H9 (cell line): ENCODE measurements at regions not wholly inside any gene's neighbourhood (a gene's known extent, or its start where the extent isn't known, plus 50 kb on each side); places are given as distances from the start of the nearest gene placed in this dataset.

ENCODE experiments used
- DNase-seq: peaks from one replicate; pipeline ENCODE4 v3.0.0-alpha.2; 2017
- H2AFZ ChIP-seq: one replicate; pipeline ENCODE4 v1.6.1; 2013; ENCODE audit warnings: mild to moderate bottlenecking, low read length, control low read depth, moderate library complexity
- H2AK5ac ChIP-seq: 2 replicates; pipeline ENCODE4 v1.6.1; 2013; ENCODE audit warnings: low read length, control low read depth, mixed read lengths; ENCODE audit not compliant: insufficient read length
- H2BK120ac ChIP-seq: one replicate; pipeline ENCODE4 v1.6.1; 2013; ENCODE audit warnings: low read depth, mild to moderate bottlenecking, low read length, control low read depth, inconsistent platforms; ENCODE audit not compliant: poor library complexity, severe bottlenecking
- H2BK12ac ChIP-seq: 2 replicates; pipeline ENCODE4 v1.6.1; 2013; ENCODE audit warnings: low read length, control low read depth, mixed read lengths, low read depth; ENCODE audit not compliant: insufficient read length
- H2BK15ac ChIP-seq: 2 replicates; pipeline ENCODE4 v1.6.1; 2013; ENCODE audit warnings: low read depth, low read length, control low read depth
- H2BK20ac ChIP-seq: one replicate; pipeline ENCODE4 v1.6.1; 2013; ENCODE audit warnings: low read depth, mild to moderate bottlenecking, low read length, control low read depth, inconsistent platforms; ENCODE audit not compliant: poor library complexity, severe bottlenecking
- H2BK5ac ChIP-seq: 2 replicates; pipeline ENCODE4 v1.6.1; 2013; ENCODE audit warnings: low read length, control low read depth, mixed read lengths; ENCODE audit not compliant: insufficient read length
- H3K14ac ChIP-seq: 2 replicates; pipeline ENCODE4 v1.6.1; 2013; ENCODE audit warnings: low read length, control low read depth; ENCODE audit not compliant: insufficient read depth
- H3K18ac ChIP-seq: 2 replicates; pipeline ENCODE4 v1.6.1; 2013; ENCODE audit warnings: low read depth, mild to moderate bottlenecking, mixed read lengths, low read length, control low read depth; ENCODE audit not compliant: insufficient read length
- H3K23ac ChIP-seq: 2 replicates; pipeline ENCODE4 v1.6.1; 2013; ENCODE audit warnings: low read length, control low read depth, mixed read lengths, low read depth; ENCODE audit not compliant: insufficient read length
- H3K23me2 ChIP-seq: 2 replicates; pipeline ENCODE4 v1.6.1; 2013; ENCODE audit warnings: low read depth, mild to moderate bottlenecking, mixed read lengths, low read length, control low read depth; ENCODE audit not compliant: insufficient read length, poor library complexity, severe bottlenecking
- H3K27ac ChIP-seq: 2 replicates; pipeline ENCODE4 v1.5.1; 2013; ENCODE audit warnings: low read length, control low read depth, mixed read lengths, low read depth; ENCODE audit not compliant: insufficient read length
- H3K27me3 ChIP-seq: 2 replicates; pipeline ENCODE4 v1.6.1; 2013; ENCODE audit warnings: low read length, control low read depth, inconsistent platforms; ENCODE audit not compliant: insufficient read depth
- H3K4ac ChIP-seq: 2 replicates; pipeline ENCODE4 v1.6.1; 2013; ENCODE audit warnings: low read depth, mild to moderate bottlenecking, control low read depth, inconsistent platforms, low read length, moderate library complexity
- H3K4me1 ChIP-seq: 2 replicates; pipeline ENCODE4 v1.6.1; 2013; ENCODE audit warnings: low read length, control low read depth, inconsistent platforms; ENCODE audit not compliant: insufficient read depth
- H3K4me2 ChIP-seq: 2 replicates; pipeline ENCODE4 v1.6.1; 2013; ENCODE audit warnings: low read length, control low read depth, mixed read lengths; ENCODE audit not compliant: insufficient read length, insufficient read depth
- H3K56ac ChIP-seq: 2 replicates; pipeline ENCODE4 v1.6.1; 2013; ENCODE audit warnings: low read depth, mild to moderate bottlenecking, mixed read lengths, low read length, control low read depth; ENCODE audit not compliant: insufficient read length
- H3K79me1 ChIP-seq: 2 replicates; pipeline ENCODE4 v1.6.1; 2013; ENCODE audit warnings: low read depth, mild to moderate bottlenecking, moderate library complexity, low read length, control low read depth, inconsistent platforms; ENCODE audit not compliant: insufficient read depth, poor library complexity, severe bottlenecking
- H3K79me2 ChIP-seq: 2 replicates; pipeline ENCODE4 v1.6.1; 2013; ENCODE audit warnings: low read length, control low read depth, inconsistent platforms; ENCODE audit not compliant: insufficient read depth
- H3K9ac ChIP-seq: 2 replicates; pipeline ENCODE4 v1.6.1; 2013; ENCODE audit warnings: low read length, control low read depth, mixed read lengths; ENCODE audit not compliant: insufficient read length; ENCODE audit errors: extremely low read depth
- H3K9me3 ChIP-seq: one replicate; pipeline ENCODE4 v1.6.1; 2013; ENCODE audit warnings: low read depth, low read length, inconsistent platforms; ENCODE audit not compliant: control insufficient read depth
- H3T11ph ChIP-seq: one replicate; pipeline ENCODE4 v1.6.1; 2013; ENCODE audit warnings: mild to moderate bottlenecking, low read length, control low read depth, inconsistent platforms
- H4K20me1 ChIP-seq: one replicate; pipeline ENCODE4 v1.6.1; 2013; ENCODE audit not compliant: control insufficient read depth, insufficient read length, insufficient read depth
- H4K5ac ChIP-seq: 2 replicates; pipeline ENCODE4 v1.6.1; 2013; ENCODE audit warnings: low read depth, mild to moderate bottlenecking, mixed read lengths, low read length, control low read depth; ENCODE audit not compliant: insufficient read length
- H4K8ac ChIP-seq: replicated peaks from 2 replicates; pipeline ENCODE4 v1.6.1; 2013; ENCODE audit warnings: low read length, control low read depth, mixed read lengths, low read depth; ENCODE audit not compliant: insufficient read length
- H4K91ac ChIP-seq: 2 replicates; pipeline ENCODE4 v1.6.1; 2013; ENCODE audit warnings: low read depth, mild to moderate bottlenecking, moderate library complexity, mixed read lengths, low read length, control low read depth; ENCODE audit not compliant: insufficient read length
- H3K27ac Mint-ChIP-seq, 3 experiments: 2 replicates in 2 of 3; 3 replicates in 1 of 3; pipeline ENCODE4 v1.8.0; 2020 to 2021; ENCODE audit warnings: mixed read lengths in 3 of 3, mild to moderate bottlenecking in 1 of 3, moderate library complexity in 1 of 3
- H3K27me3 Mint-ChIP-seq: 2 replicates; pipeline ENCODE4 v1.8.0; 2021; ENCODE audit warnings: low read depth, mild to moderate bottlenecking, moderate library complexity, mixed read lengths
- H3K36me3 Mint-ChIP-seq, 3 experiments: 2 replicates in 2 of 3; 3 replicates in 1 of 3; pipeline ENCODE4 v1.8.0; 2020 to 2021; ENCODE audit warnings: low read depth in 3 of 3, mixed read lengths in 3 of 3; ENCODE audit not compliant: insufficient read depth in 1 of 3
- H3K4me1 Mint-ChIP-seq, 2 experiments: 2 replicates each; pipeline ENCODE4 v1.8.0; 2020; ENCODE audit warnings: mixed read lengths in 2 of 2
- H3K4me3 Mint-ChIP-seq, 2 experiments: 2 replicates in 1 of 2; 3 replicates in 1 of 2; pipeline ENCODE4 v1.8.0; 2020 to 2021; ENCODE audit warnings: mild to moderate bottlenecking in 2 of 2, mixed read lengths in 2 of 2, moderate library complexity in 1 of 2
- H3K9me3 Mint-ChIP-seq, 2 experiments: 2 replicates in 1 of 2; 3 replicates in 1 of 2; pipeline ENCODE4 v1.8.0; 2020; ENCODE audit warnings: mild to moderate bottlenecking in 2 of 2, mixed read lengths in 2 of 2, moderate library complexity in 1 of 2
- CTCF ChIP-seq: fragments of 200-600 bp; sonication (generic); conservative IDR thresholded peaks from 3 replicates; pipeline ENCODE4 v1.8.0; 2021; ENCODE audit warnings: antibody characterized with exemption, mild to moderate bottlenecking
- WGBS: extraction: QIAGEN DNeasy Blood & Tissue Kit; methylation state at CpG from one replicate; pipeline ENCODE4 v1.1.7; 2013; ENCODE audit warnings: missing lambda C conversion rate, low lambda C conversion rate, mixed read lengths; ENCODE audit not compliant: insufficient read length; ENCODE audit errors: extremely low coverage; 5-methylcytosine and 5-hydroxymethylcytosine counted together

GRCh38 chr1:239954836-239955235 lies 136.8 kb upstream of the FMN2 start:
- WGBS = no CpG with 5 or more reads among the region's 18 CpGs
- H3K27me3 Mint-ChIP-seq = peaks cover 4% of the 10 kb centered on the region
- no peak for TF ChIP-seq CTCF

More at GRCh38 chr1:239954836-239955235, 136.8 kb upstream of the FMN2 start:
- H3K14ac ChIP-seq = no peak overlapping the region
- H4K91ac ChIP-seq = no peak overlapping the region
- no peak overlapping the region for H3K4ac ChIP-seq
- DNase-seq = no peak
- H2BK20ac ChIP-seq = no peak overlapping the region
- H3K23ac ChIP-seq = no peak overlapping the region
- H3K79me1 ChIP-seq = no peaks in the 10 kb centered on the region
- Mint-ChIP-seq H3K4me1 (no peaks in the 10 kb centered on the region), H3K9me3 (no peaks in the 10 kb centered on the region), H3K4me3 (no peak overlapping the region), H3K36me3 (no peaks in the 10 kb centered on the region; a peak in 1 of 7 replicates), H3K27ac (peak overlapping the region in 2 of 3 experiments; percentile 19 to 38; a peak in 2 of 7 replicates)
- H3K9me3 ChIP-seq = no peaks in the 10 kb centered on the region
- H2BK12ac ChIP-seq = no peak overlapping the region
- H3K4me1 ChIP-seq = no peaks in the 10 kb centered on the region
- H2BK5ac ChIP-seq = no peak overlapping the region
- no peak overlapping the region for H2AFZ ChIP-seq
- H2AK5ac ChIP-seq = no peak overlapping the region
- H4K8ac ChIP-seq = no peak overlapping the region
- no peak overlapping the region for H4K5ac ChIP-seq
- no peak overlapping the region for H2BK120ac ChIP-seq
- no peaks in the 10 kb centered on the region for H3K27me3 ChIP-seq
- H3T11ph ChIP-seq = no peak overlapping the region
- H2BK15ac ChIP-seq = no peak overlapping the region
- H4K20me1 ChIP-seq = no peaks in the 10 kb centered on the region
- H3K9ac ChIP-seq = no peak overlapping the region
- no peaks in the 10 kb centered on the region for H3K79me2 ChIP-seq
- H3K56ac ChIP-seq = no peak overlapping the region
- H3K4me2 ChIP-seq = no peak overlapping the region
- H3K23me2 ChIP-seq = no peaks in the 10 kb centered on the region
- no peak overlapping the region for H3K27ac ChIP-seq
- H3K18ac ChIP-seq = no peak overlapping the region
